ENCODE measurements at regions not wholly inside any gene's neighbourhood (a gene's known extent, or its start where the extent isn't known, plus 50 kb on each side); places are given as distances from the start of the nearest gene placed in this dataset.

DNA sequence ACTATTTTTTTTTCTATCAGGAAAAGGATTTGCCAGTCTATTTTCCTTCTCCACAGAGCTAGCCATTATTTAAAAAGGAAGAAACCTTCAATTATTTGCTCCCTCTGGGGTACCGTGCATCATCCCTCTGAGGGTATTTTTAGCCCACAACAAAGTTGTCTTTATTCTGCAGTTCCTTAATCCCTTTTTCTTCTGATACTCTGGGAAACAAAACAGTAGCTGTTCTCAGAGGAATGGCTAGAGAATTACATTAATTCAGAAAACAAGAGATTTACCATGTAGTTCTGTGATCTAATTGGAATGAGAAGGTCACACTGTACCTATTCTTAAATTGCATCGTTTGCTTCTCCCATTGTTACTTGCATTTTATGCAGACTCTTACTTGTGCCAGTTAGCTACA lies 1056.7 kb downstream of the STIM2 start:
- TF ChIP-seq CTCF (IDR thresholded peaks at IDR 0.05; ENCODE audit: insufficient read depth, low read length) (no peak), GABPA (IDR thresholded peaks at IDR 0.05; ENCODE audit: low read depth) (no peak)
- TF ChIP-seq, protein P1, sequence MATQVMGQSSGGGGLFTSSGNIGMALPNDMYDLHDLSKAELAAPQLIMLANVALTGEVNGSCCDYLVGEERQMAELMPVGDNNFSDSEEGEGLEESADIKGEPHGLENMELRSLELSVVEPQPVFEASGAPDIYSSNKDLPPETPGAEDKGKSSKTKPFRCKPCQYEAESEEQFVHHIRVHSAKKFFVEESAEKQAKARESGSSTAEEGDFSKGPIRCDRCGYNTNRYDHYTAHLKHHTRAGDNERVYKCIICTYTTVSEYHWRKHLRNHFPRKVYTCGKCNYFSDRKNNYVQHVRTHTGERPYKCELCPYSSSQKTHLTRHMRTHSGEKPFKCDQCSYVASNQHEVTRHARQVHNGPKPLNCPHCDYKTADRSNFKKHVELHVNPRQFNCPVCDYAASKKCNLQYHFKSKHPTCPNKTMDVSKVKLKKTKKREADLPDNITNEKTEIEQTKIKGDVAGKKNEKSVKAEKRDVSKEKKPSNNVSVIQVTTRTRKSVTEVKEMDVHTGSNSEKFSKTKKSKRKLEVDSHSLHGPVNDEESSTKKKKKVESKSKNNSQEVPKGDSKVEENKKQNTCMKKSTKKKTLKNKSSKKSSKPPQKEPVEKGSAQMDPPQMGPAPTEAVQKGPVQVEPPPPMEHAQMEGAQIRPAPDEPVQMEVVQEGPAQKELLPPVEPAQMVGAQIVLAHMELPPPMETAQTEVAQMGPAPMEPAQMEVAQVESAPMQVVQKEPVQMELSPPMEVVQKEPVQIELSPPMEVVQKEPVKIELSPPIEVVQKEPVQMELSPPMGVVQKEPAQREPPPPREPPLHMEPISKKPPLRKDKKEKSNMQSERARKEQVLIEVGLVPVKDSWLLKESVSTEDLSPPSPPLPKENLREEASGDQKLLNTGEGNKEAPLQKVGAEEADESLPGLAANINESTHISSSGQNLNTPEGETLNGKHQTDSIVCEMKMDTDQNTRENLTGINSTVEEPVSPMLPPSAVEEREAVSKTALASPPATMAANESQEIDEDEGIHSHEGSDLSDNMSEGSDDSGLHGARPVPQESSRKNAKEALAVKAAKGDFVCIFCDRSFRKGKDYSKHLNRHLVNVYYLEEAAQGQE (IDR thresholded peaks at IDR 0.05; ENCODE audit: insufficient replicate concordance, low read depth): no peak

Data from HL-60 (cell line).